ENCODE measurements at regions not wholly inside any gene's neighbourhood (a gene's known extent, or its start where the extent isn't known, plus 50 kb on each side); places are given as distances from the start of the nearest gene placed in this dataset.
A peak's percentile ranks its signal among the peaks of the same experiment; 100 is the strongest.

GRCh38 chr1:106360252-106360651, 696.2 kb upstream of the PRMT6 start:
- TF ChIP-seq CTCF (IDR thresholded peaks at IDR 0.05; ENCODE audit: insufficient read depth, low read length) (peak; percentile 2), REST (IDR thresholded peaks at IDR 0.05; ENCODE audit: insufficient replicate concordance, low read depth) (no peak)
